ENCODE measurements at regions not wholly inside any gene's neighbourhood (a gene's known extent, or its start where the extent isn't known, plus 50 kb on each side); places are given as distances from the start of the nearest gene placed in this dataset.
A peak's percentile ranks its signal among the peaks of the same experiment; 100 is the strongest.

DNA sequence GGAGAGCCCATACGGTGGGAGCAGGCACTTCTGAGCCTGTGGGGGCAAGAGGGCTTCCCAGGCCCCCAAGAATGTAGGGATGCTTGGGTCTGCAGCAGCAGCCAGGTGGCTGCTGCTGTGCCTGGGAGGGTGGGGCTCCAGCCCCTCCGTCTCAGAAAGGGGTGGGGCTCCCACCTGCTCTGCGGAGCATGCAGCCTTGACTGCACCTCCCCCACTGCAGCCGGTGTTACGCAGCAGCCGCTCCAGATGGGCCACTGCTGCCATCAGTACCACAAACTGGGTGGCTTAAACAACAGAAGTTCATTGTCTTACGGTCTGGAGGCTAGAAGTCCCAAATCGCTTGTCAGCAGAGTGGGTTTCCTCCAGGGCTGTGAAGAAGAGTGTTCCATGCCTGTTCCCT lies 365.5 kb downstream of the TMEM38B start:
- POLR2A ChIA-PET = no interaction called here
- ATAC-seq (no peak), DNase-seq (no peak)
- peaks cover 0 to 2% (median 0%) of the 10 kb centered on the region in 5 donors for H3K27me3 Mint-ChIP-seq
- H3K36me3 Mint-ChIP-seq = peaks cover 0 to 1% (median 0%) of the 10 kb centered on the region in 3 donors
- H3K9me3 Mint-ChIP-seq = peaks cover 0 to 3% (median under 1%) of the 10 kb centered on the region in 9 donors
- H3K4me3 Mint-ChIP-seq = no peak overlapping the region
- H3K4me1 Mint-ChIP-seq = no peaks in the 10 kb centered on the region
- no peak overlapping the region for H3K27ac Mint-ChIP-seq

DNA sequence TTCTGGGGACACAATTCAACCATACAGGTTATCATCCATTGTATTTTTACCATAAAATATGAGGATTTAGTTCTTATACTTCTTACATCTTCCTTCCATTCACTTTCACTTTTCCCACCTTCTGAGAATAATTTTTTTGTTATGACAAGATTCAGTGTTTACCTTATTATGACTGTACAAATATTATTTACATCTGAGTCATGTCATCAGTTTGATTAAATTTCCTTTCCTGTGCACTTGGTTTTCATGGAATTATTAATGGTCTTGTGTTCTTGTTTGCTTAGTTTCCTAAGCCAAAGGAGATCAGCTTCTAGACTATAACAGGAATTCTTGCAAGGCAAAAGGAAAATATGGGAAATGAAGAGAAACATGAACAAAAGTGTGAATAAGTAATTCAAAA lies 366.5 kb downstream of the TMEM38B start:
- DNase-seq (no peak), ATAC-seq (no peak)
- H3K27ac Mint-ChIP-seq = no peak overlapping the region
- POLR2A ChIA-PET = no interaction called here
- H3K27me3 Mint-ChIP-seq = peaks cover 0 to 2% (median 0%) of the 10 kb centered on the region in 5 donors
- H3K36me3 Mint-ChIP-seq = no peaks in the 10 kb centered on the region
- peaks cover 0 to 3% (median 0%) of the 10 kb centered on the region in 9 donors for H3K9me3 Mint-ChIP-seq
- peak overlapping the region in 1 of 10 donors; percentile 16 for H3K4me3 Mint-ChIP-seq
- no peaks in the 10 kb centered on the region for H3K4me1 Mint-ChIP-seq

DNA sequence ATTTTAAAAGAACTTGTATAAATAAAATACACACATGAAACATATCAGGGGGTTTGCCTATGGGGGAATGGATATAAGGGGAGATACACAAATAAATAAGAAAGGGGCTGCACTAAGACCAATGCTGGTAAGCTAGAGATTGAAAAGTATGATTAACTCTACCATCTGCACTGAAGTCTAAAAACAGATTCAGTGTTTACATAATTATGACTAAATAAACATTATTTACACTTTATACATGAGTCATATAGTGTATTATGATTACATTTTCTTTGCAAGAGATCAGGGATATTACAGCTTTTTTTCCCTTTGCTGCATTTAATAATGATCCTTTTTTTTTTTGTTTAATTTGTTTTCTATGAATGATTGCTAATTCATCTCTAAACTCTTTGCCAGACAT lies 367.9 kb downstream of the TMEM38B start:
- no peak overlapping the region for H3K4me3 Mint-ChIP-seq

DNA sequence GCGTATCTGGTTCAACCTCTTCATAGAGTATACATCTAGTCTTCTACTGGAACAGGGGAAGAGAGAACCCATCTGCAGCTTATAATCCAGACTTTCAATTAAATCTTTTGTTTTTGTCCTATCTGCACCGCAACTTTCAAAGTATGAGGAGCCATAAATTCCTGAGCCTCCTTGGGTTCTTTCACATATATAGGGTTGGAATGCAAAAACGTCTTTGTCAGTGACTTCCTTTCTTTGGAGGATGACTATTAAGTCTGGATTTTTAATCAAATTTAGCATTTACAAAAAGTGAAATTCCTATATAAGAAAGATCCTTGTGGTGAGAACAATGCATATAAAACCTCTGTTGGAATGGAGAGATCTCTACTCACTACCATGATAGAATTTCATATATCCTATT lies 370.8 kb downstream of the TMEM38B start:
- peaks cover 0 to 3% (median 0%) of the 10 kb centered on the region in 9 donors for H3K9me3 Mint-ChIP-seq
- H3K4me3 Mint-ChIP-seq = no peak overlapping the region
- H3K27ac Mint-ChIP-seq = no peak overlapping the region
- no peaks in the 10 kb centered on the region for H3K36me3 Mint-ChIP-seq
- ATAC-seq = no peak
- H3K4me1 Mint-ChIP-seq = no peaks in the 10 kb centered on the region
- DNase-seq = no peak
- H3K27me3 Mint-ChIP-seq = peaks cover 0 to 1% (median 0%) of the 10 kb centered on the region in 5 donors
- POLR2A ChIA-PET = no interaction called here

More for the DNA sequence above, 367.9 kb downstream of the TMEM38B start:
- H3K27ac Mint-ChIP-seq = no peak overlapping the region
- no peak for DNase-seq
- H3K4me1 Mint-ChIP-seq = no peaks in the 10 kb centered on the region
- no peaks in the 10 kb centered on the region for H3K36me3 Mint-ChIP-seq
- peaks cover 0 to 3% (median 0%) of the 10 kb centered on the region in 9 donors for H3K9me3 Mint-ChIP-seq
- POLR2A ChIA-PET = no interaction called here
- ATAC-seq = no peak
- peaks cover 0 to 2% (median 0%) of the 10 kb centered on the region in 5 donors for H3K27me3 Mint-ChIP-seq

DNA sequence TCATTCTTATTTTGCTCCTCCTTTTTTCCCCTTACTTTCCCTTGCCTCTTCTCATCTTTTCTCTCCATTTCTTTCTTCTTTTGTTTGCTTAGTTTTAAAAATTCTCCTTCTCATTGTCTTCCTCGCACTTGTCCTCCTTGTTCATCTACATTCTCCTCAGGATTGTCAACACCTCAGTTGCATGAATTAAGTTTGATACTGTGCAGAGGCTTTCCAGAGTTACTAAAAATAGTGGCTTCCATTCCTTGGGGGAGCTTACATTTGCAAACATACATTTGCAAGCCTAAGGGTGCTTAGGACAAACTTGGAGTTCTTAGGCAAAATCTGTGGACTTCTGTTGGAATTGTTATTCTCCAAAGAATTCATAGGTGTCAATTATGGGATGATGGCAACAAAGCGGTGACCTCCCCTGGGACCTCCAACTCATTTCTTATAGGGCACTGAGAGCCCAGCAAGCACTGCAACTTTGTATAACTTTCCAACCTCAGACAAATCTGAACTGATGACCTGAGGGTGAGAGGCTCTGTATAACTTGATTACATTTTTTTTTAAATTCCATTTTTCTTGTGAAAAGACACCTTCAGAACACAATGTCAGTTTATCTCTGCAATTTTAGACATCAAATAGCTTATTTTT lies 371.4 kb downstream of the TMEM38B start:
- Mint-ChIP-seq H3K36me3 (no peaks in the 10 kb centered on the region), H3K27ac (no peak overlapping the region), H3K4me3 (no peak overlapping the region), H3K4me1 (no peaks in the 10 kb centered on the region), H3K9me3 (peaks cover 0 to 3% (median 0%) of the 10 kb centered on the region in 9 donors), H3K27me3 (no peaks in the 10 kb centered on the region)
- POLR2A ChIA-PET = no interaction called here
- no peak for ATAC-seq
- DNase-seq = no peak

DNA sequence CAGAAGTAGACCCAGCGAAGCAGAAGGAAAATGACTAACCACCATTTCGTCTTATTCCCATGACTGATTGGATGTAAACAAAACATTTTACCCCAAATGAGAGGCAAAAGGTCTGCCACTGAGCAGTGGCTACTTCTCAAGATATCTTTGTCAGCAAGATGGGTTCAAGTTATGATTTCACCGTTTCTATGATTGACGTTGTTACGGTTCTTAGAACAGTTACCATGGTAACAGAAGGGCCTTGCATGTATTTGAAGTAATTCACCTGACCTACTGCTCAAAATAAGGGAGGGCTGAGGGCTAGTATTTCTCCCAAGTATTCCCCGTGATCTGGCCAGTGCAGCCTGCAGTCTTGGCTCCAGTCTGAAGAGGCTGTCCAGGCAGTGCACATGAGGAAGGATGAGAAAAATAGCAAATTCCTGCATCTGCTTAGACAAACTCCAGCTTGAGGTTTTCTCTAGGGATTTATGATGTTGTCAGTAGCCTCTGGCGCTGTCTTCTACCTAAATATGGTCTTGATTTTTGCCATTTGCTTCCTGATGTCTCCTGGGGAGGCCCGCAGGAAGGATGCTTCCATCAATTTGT lies 372.7 kb downstream of the TMEM38B start:
- DNase-seq (no peak), ATAC-seq (no peak)
- Mint-ChIP-seq H3K27ac (no peak overlapping the region), H3K4me3 (no peak overlapping the region), H3K36me3 (no peaks in the 10 kb centered on the region), H3K27me3 (no peaks in the 10 kb centered on the region), H3K9me3 (no peaks in the 10 kb centered on the region), H3K4me1 (no peaks in the 10 kb centered on the region)
- POLR2A ChIA-PET = no interaction called here

DNA sequence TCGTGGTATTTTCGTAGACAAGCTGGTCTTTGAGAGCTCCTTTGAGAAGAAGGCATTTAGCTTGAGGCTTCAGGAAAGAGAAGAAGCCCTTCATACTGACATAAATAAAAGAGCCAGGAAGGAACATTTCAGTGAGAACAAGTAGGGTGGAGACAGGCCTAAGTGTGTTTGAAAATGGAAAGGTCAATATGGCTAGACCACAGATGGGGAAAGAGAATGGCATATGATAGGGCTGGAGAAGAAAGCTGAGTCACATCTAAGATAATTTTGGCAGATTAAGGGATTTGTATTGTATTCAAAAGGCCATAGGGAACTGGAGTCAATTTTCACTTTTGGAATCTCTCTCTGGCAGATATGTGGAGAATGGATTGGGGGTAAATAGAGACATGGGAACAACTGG lies 374.9 kb downstream of the TMEM38B start:
- POLR2A ChIA-PET = no interaction called here
- ATAC-seq = no peak
- DNase-seq = no peak
- Mint-ChIP-seq H3K27me3 (no peaks in the 10 kb centered on the region), H3K4me3 (no peak overlapping the region), H3K36me3 (no peaks in the 10 kb centered on the region), H3K9me3 (no peaks in the 10 kb centered on the region), H3K27ac (no peak overlapping the region), H3K4me1 (no peaks in the 10 kb centered on the region)

DNA sequence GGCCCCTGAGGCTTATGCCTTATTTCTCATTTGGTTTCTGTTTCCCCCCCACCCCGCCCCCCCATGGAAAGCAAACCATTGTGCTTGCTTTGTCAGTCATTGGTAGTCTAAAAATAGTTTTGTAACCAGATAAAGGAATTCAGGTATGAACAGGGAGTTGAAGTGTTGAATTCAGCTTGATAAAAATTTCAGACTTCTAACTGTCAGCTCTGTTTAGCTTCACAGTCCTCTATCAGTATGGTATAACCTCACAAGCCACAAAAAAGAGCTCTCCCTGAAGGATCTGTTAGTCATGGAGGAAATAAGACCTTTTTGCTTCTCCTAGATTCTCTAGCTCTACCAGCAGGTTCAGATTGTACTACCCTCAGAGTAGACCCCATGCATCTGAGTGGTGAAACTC lies 378.1 kb downstream of the TMEM38B start:
- H3K4me3 Mint-ChIP-seq = no peak overlapping the region
- no peaks in the 10 kb centered on the region for H3K36me3 Mint-ChIP-seq
- POLR2A ChIA-PET = no interaction called here

DNA sequence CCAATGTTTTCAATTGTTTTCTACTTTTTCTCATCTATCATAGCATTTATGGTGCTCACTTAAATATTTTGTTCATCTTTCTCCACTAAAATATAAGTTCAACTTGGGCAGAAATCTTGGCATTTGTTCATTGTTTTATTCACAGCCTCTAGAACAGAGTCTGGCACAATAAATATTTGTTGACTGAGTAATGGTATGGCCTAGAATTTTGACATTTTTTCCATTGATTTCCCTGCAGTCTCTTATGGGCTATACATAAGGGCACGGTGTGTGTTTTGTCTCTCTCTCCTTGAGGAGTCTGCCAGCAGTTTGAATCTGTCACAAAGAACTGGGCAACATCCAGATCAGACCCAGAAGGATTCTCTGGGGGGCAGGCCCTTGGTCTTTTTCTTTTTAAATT lies 379.7 kb downstream of the TMEM38B start:
- no peak overlapping the region for H3K4me3 Mint-ChIP-seq
- no peak overlapping the region for H3K27ac Mint-ChIP-seq
- peaks cover 0 to 2% (median 0%) of the 10 kb centered on the region in 5 donors for H3K27me3 Mint-ChIP-seq
- ATAC-seq (no peak), DNase-seq (no peak)
- H3K36me3 Mint-ChIP-seq = no peaks in the 10 kb centered on the region
- H3K9me3 Mint-ChIP-seq = peaks cover 0 to 2% (median 0%) of the 10 kb centered on the region in 9 donors
- H3K4me1 Mint-ChIP-seq = no peaks in the 10 kb centered on the region
- POLR2A ChIA-PET = no interaction called here

More for the DNA sequence above, 378.1 kb downstream of the TMEM38B start:
- Mint-ChIP-seq H3K27me3 (peaks cover 0 to 2% (median 0%) of the 10 kb centered on the region in 5 donors), H3K4me1 (no peaks in the 10 kb centered on the region), H3K9me3 (peaks cover 0 to 2% (median 0%) of the 10 kb centered on the region in 9 donors), H3K27ac (no peak overlapping the region)
- no peak for ATAC-seq
- DNase-seq = no peak

DNA sequence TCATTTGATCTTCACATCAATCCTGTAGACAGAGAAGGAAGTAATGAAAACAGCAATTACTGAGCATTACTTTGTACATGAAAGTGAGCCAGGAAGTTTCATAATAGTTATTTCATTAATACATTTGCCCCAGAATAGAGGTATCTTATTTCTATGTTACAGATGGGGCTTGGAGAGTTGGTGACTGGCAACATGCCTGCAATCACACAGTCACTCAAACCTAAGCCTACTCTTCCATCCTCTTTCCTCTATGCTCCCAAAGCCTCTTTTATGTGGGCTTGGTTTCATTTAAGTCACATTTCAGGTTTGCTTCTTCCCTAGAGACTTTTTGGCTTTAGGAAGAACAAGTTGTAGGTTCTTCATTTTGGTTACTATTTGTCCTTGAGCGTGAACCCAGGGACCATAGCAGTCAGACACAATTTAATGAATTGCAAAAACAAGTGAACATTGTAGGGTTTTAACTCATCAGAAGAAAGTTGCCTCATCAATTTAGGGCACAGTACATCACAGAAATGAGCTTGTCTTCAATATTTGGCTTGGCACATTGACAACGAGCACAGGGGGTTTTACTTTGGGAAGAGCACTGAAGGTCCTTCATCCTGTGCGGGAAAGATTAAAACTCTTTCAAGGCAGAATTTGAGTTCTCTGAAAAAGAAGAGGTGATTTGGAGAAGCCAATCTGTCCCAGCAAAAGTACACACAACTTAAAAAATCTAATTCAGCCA lies 381.1 kb downstream of the TMEM38B start:
- Mint-ChIP-seq H3K9me3 (peaks cover 0 to 2% (median 0%) of the 10 kb centered on the region in 9 donors), H3K4me3 (no peak overlapping the region)
- POLR2A ChIA-PET = no interaction called here

DNA sequence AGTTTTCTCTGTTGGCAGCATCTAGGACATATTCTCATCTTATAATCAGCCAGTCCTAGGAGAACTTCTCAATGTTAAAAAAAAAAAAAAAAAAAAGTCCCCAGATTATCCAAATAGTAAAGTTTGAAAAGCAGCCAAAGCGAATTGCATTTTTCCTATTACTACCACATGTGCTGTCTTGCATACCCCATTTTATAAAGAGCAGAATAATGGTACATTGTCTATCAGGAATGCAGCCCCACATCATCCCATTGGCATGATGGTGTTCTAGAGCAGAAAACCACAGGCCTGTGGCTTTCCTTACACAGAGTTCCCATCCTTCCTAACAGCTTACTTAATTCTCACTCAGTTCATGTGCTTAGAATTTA lies 381.6 kb downstream of the TMEM38B start:
- POLR2A ChIA-PET = no interaction called here
- peaks cover 0 to 2% (median 0%) of the 10 kb centered on the region in 5 donors for H3K27me3 Mint-ChIP-seq
- no peaks in the 10 kb centered on the region for H3K36me3 Mint-ChIP-seq
- peaks cover 0 to 2% (median 0%) of the 10 kb centered on the region in 9 donors for H3K9me3 Mint-ChIP-seq
- no peak for ATAC-seq
- no peak overlapping the region for H3K4me3 Mint-ChIP-seq
- H3K27ac Mint-ChIP-seq = no peak overlapping the region
- DNase-seq = no peak
- H3K4me1 Mint-ChIP-seq = no peaks in the 10 kb centered on the region

More for the DNA sequence above, 381.1 kb downstream of the TMEM38B start:
- Mint-ChIP-seq H3K27me3 (peaks cover 0 to 2% (median 0%) of the 10 kb centered on the region in 5 donors), H3K27ac (no peak overlapping the region), H3K4me1 (no peaks in the 10 kb centered on the region), H3K36me3 (no peaks in the 10 kb centered on the region)
- DNase-seq = no peak
- no peak for ATAC-seq

DNA sequence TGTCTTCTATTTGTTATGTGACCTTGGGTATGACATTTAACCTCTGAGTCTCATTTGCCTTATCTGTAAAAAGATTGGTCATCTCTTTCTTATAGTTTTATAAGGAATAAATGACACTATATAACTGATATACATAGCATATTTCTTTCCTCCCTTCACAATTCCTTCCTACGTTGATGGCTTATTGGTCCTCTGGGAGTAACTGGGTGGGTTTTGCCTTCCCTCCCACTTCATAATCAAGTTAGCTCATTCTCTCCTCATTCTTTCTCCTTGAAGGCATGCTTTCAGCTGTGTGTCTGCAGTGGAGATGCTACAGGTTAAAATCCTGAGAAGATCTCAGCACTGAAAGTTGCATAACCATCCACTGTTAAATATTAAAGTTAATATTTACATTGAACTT lies 382.4 kb downstream of the TMEM38B start:
- Mint-ChIP-seq H3K4me1 (no peaks in the 10 kb centered on the region), H3K27me3 (peaks cover 0 to 2% (median 0%) of the 10 kb centered on the region in 5 donors)
- POLR2A ChIA-PET = no interaction called here

DNA sequence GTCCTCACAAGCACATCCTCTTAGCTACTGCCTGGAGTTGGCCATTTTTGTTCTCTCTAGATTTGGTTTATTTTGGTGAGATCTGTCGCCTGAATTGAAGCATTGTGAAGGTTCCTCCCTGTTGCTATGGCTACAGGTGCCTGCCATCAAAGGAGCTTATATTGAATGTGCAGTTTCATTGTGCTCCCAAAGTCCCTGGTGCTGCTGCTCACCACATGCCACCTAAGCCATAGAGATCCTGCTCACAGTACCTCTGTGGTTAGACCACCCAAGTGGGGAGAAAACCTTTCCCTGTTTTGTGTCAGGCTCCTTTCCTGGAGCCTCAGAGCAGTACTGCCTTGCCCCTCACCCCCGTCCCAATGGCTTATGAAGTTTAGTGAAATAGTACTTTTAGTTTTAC lies 383.4 kb downstream of the TMEM38B start:
- H3K4me1 Mint-ChIP-seq = no peaks in the 10 kb centered on the region

More for the DNA sequence above, 382.4 kb downstream of the TMEM38B start:
- H3K9me3 Mint-ChIP-seq = peaks cover 0 to 2% (median 0%) of the 10 kb centered on the region in 9 donors
- DNase-seq (no peak), ATAC-seq (no peak)
- H3K4me3 Mint-ChIP-seq = no peak overlapping the region
- no peak overlapping the region for H3K27ac Mint-ChIP-seq
- no peaks in the 10 kb centered on the region for H3K36me3 Mint-ChIP-seq

More for the DNA sequence above, 383.4 kb downstream of the TMEM38B start:
- peaks cover 0 to 2% (median 0%) of the 10 kb centered on the region in 5 donors for H3K27me3 Mint-ChIP-seq
- no peaks in the 10 kb centered on the region for H3K36me3 Mint-ChIP-seq
- DNase-seq = no peak
- no peak overlapping the region for H3K4me3 Mint-ChIP-seq
- ATAC-seq = no peak
- H3K9me3 Mint-ChIP-seq = peaks cover 0 to 2% (median 0%) of the 10 kb centered on the region in 9 donors
- POLR2A ChIA-PET = no interaction called here
- H3K27ac Mint-ChIP-seq = no peak overlapping the region

All from naive thymus-derived CD8-positive, alpha-beta T cell (primary cell).